ENCODE measurements at regions not wholly inside any gene's neighbourhood (a gene's known extent, or its start where the extent isn't known, plus 50 kb on each side); places are given as distances from the start of the nearest gene placed in this dataset.

DNA sequence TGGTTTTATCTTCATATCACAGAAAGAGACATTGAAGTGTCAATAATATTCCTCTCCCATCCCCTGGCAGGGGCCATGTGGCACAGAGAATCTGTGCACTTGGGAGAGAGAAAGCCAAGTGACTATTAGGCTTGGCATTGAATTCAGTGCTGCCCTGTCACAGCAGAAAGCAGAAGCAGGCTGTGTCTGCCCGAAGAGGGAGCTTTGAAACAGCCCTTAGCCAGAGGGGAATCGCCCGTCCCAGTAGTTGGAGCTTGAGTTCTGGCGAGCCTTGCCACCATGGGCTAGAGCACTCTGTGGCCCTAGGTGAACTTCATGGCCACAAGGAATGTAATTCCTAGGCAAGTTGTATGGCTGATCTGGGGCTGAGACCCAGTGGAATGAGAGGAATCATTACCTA is 282.5 kb upstream of the PCDH10 start:
- H3K4me3 ChIP-seq (replicated peaks; ENCODE audit: insufficient read depth, low read length): no peak overlapping the region

DNA sequence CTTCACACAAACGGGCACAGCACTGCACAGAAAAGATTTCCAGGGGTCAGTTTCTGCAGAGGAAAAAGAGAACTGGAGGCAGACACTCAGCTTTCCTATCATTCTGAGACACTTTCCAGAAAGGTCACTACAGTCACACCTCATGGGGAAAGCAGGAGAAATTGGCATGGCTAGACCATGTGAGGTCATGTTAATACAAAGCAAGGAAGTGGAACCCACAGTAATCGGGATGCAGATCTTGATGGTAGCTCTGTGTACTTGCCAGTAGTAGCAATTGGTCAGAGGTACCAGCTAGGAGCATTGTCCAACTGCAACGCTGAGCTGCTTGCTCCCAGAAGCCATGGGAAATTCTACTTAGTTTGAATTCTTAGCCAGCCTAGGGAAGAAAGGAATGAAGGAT is 255.3 kb upstream of the PCDH10 start:
- TF ChIP-seq SPI1 (IDR thresholded peaks at IDR 0.05; ENCODE audit: borderline replicate concordance, low read depth) (no peak), GABPA (IDR thresholded peaks at IDR 0.05; ENCODE audit: low read depth) (no peak), POLR2AphosphoS5 (IDR thresholded peaks at IDR 0.05; ENCODE audit: low read depth) (no peak)
- TF ChIP-seq, protein P1, sequence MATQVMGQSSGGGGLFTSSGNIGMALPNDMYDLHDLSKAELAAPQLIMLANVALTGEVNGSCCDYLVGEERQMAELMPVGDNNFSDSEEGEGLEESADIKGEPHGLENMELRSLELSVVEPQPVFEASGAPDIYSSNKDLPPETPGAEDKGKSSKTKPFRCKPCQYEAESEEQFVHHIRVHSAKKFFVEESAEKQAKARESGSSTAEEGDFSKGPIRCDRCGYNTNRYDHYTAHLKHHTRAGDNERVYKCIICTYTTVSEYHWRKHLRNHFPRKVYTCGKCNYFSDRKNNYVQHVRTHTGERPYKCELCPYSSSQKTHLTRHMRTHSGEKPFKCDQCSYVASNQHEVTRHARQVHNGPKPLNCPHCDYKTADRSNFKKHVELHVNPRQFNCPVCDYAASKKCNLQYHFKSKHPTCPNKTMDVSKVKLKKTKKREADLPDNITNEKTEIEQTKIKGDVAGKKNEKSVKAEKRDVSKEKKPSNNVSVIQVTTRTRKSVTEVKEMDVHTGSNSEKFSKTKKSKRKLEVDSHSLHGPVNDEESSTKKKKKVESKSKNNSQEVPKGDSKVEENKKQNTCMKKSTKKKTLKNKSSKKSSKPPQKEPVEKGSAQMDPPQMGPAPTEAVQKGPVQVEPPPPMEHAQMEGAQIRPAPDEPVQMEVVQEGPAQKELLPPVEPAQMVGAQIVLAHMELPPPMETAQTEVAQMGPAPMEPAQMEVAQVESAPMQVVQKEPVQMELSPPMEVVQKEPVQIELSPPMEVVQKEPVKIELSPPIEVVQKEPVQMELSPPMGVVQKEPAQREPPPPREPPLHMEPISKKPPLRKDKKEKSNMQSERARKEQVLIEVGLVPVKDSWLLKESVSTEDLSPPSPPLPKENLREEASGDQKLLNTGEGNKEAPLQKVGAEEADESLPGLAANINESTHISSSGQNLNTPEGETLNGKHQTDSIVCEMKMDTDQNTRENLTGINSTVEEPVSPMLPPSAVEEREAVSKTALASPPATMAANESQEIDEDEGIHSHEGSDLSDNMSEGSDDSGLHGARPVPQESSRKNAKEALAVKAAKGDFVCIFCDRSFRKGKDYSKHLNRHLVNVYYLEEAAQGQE (IDR thresholded peaks at IDR 0.05; ENCODE audit: insufficient replicate concordance, low read depth): no peak
- TF ChIP-seq, protein P2, sequence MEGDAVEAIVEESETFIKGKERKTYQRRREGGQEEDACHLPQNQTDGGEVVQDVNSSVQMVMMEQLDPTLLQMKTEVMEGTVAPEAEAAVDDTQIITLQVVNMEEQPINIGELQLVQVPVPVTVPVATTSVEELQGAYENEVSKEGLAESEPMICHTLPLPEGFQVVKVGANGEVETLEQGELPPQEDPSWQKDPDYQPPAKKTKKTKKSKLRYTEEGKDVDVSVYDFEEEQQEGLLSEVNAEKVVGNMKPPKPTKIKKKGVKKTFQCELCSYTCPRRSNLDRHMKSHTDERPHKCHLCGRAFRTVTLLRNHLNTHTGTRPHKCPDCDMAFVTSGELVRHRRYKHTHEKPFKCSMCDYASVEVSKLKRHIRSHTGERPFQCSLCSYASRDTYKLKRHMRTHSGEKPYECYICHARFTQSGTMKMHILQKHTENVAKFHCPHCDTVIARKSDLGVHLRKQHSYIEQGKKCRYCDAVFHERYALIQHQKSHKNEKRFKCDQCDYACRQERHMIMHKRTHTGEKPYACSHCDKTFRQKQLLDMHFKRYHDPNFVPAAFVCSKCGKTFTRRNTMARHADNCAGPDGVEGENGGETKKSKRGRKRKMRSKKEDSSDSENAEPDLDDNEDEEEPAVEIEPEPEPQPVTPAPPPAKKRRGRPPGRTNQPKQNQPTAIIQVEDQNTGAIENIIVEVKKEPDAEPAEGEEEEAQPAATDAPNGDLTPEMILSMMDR (IDR thresholded peaks at IDR 0.05; ENCODE audit: insufficient read depth, low read length): no peak
- DNase-seq (ENCODE audit: low read depth in 1 of 2, low spot score in 1 of 2): no peak
- H3K27me3 ChIP-seq (ENCODE audit: insufficient read depth, poor library complexity, severe bottlenecking): no peaks in the 10 kb centered on the region
- H3K4me3 ChIP-seq (replicated peaks; ENCODE audit: insufficient read depth, low read length): no peak overlapping the region
- no peak overlapping the region for H3K27ac ChIP-seq (replicated peaks)

More for the DNA sequence above, 282.5 kb upstream of the PCDH10 start:
- Histone ChIP-seq H3K27me3 (ENCODE audit: insufficient read depth, poor library complexity, severe bottlenecking) (no peaks in the 10 kb centered on the region), H3K27ac (replicated peaks) (no peak overlapping the region)
- DNase-seq (ENCODE audit: low read depth in 1 of 2, low spot score in 1 of 2): no peak
- TF ChIP-seq, protein P1 (IDR thresholded peaks at IDR 0.05; ENCODE audit: insufficient replicate concordance, low read depth): no peak
- TF ChIP-seq, protein P2 (IDR thresholded peaks at IDR 0.05; ENCODE audit: insufficient read depth, low read length): no peak
- TF ChIP-seq GABPA (IDR thresholded peaks at IDR 0.05; ENCODE audit: low read depth) (no peak), POLR2AphosphoS5 (IDR thresholded peaks at IDR 0.05; ENCODE audit: low read depth) (no peak), SPI1 (IDR thresholded peaks at IDR 0.05; ENCODE audit: borderline replicate concordance, low read depth) (no peak)

DNA sequence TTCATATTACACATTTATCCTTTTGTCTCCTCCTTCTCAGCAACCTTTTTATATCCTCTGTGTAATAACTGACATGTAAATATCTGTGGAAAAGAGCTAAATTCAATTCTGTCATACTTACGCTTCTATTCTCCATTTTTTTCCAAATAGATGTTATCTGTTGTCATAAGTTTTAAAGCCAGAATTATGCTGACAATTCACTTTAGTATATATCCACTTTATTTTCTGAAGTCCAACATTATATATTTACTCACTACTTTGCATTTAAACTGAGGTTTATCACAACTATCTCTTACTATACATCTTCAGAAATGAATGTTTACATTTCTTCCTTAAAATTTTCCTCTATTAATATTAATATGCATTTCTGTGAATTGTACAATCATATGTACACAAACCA is 247.9 kb upstream of the PCDH10 start:
- Histone ChIP-seq H3K4me3 (replicated peaks; ENCODE audit: insufficient read depth, low read length) (no peak overlapping the region), H3K27ac (replicated peaks) (no peak overlapping the region), H3K27me3 (ENCODE audit: insufficient read depth, poor library complexity, severe bottlenecking) (no peaks in the 10 kb centered on the region)
- TF ChIP-seq, protein P1 (IDR thresholded peaks at IDR 0.05; ENCODE audit: insufficient replicate concordance, low read depth): no peak
- TF ChIP-seq SPI1 (IDR thresholded peaks at IDR 0.05; ENCODE audit: borderline replicate concordance, low read depth) (no peak), GABPA (IDR thresholded peaks at IDR 0.05; ENCODE audit: low read depth) (no peak), POLR2AphosphoS5 (IDR thresholded peaks at IDR 0.05; ENCODE audit: low read depth) (no peak)
- TF ChIP-seq, protein P2 (IDR thresholded peaks at IDR 0.05; ENCODE audit: insufficient read depth, low read length): no peak
- no peak for DNase-seq (ENCODE audit: low read depth in 1 of 2, low spot score in 1 of 2)
